K562 (cell line): ENCODE measurements at regions not wholly inside any gene's neighbourhood (a gene's known extent, or its start where the extent isn't known, plus 50 kb on each side); places are given as distances from the start of the nearest gene placed in this dataset.
A peak's percentile ranks its signal among the peaks of the same experiment; 100 is the strongest.

Source experiments
- ATAC-seq: fragments of 200-7000 bp; cut with Tn5 transposase; 3 replicates; pipeline ENCODE4 v1.9.1; 2020; ENCODE audit warnings: moderate library complexity
- BruUV-seq: library from RNA; stranded (reverse); fragments of 400-500 nt; replicated peaks from 2 replicates; lab custom pipeline; 2021; lab: Mats Ljungman, UMichigan
- CTCF ChIA-PET: fragments of 300-600 bp; formaldehyde crosslinking; extraction: SDS; loops from one replicate; lab custom pipeline; 2021; ENCODE audit warnings: low intra/inter-chr PET ratio; lab: Yijun Ruan, JAX
- POLR2A ChIA-PET: fragments of 300-600, 350-650 bp; sonication (Branson Sonifier 250); formaldehyde crosslinking; extraction: SDS; loops from one replicate; lab custom pipeline; 2021; ENCODE audit warnings: antibody characterized with exemption, inconsistent platforms; lab: Yijun Ruan, JAX
- DNase-seq, 4 experiments: peaks; one replicate each; pipeline versions ENCODE4 v3.0.0 to v3.0.0-alpha.2; 2011 to 2018; ENCODE audit warnings: low spot score in 3 of 4, mixed read lengths in 3 of 4; ENCODE audit errors: extremely low read depth in 1 of 4
- FAIRE-seq: peaks from 2 replicates; lab custom pipeline; 2011; peaks lifted over from hg19 to GRCh38; lab: Jason Lieb, UNC
- H2AFZ ChIP-seq: 2 replicates; pipeline ENCODE4 v1.6.0; 2011; ENCODE audit warnings: low read depth, low read length, control low read depth, inconsistent platforms
- H3K27ac ChIP-seq: fragments of 200-600 bp; 3 replicates; pipeline ENCODE4 v1.8.0; 2011; ENCODE audit warnings: low read depth, mild to moderate bottlenecking, control low read depth, inconsistent platforms, low read length, moderate library complexity, mixed read lengths; ENCODE audit errors: extremely low read depth
- H3K27me3 ChIP-seq, 2 experiments: fragments of 300-600 bp in 1 of 2; 2 replicates in 1 of 2; 3 replicates in 1 of 2; pipeline versions ENCODE4 v1.6.0 to v1.8.0; 2011; ENCODE audit warnings: inconsistent platforms in 2 of 2, low read length in 2 of 2, mild to moderate bottlenecking in 1 of 2, mixed read lengths in 1 of 2, moderate library complexity in 1 of 2; ENCODE audit not compliant: control insufficient read depth in 2 of 2, insufficient read depth in 2 of 2
- H3K36me3 ChIP-seq: fragments of 300-600 bp; 3 replicates; pipeline ENCODE4 v1.8.0; 2011; ENCODE audit warnings: mild to moderate bottlenecking, low read length, inconsistent platforms; ENCODE audit not compliant: control insufficient read depth, insufficient read depth
- H3K4me1 ChIP-seq, 2 experiments: fragments of 200-600 bp in 1 of 2; replicated peaks in 1 of 2; 2 replicates in 1 of 2; 3 replicates in 1 of 2; pipeline versions ENCODE4 v1.5.1 to v1.8.0; 2011; ENCODE audit warnings: inconsistent platforms in 2 of 2, low read length in 2 of 2, mild to moderate bottlenecking in 1 of 2, mixed read lengths in 1 of 2, moderate library complexity in 1 of 2; ENCODE audit not compliant: control insufficient read depth in 2 of 2, insufficient read depth in 2 of 2
- H3K4me2 ChIP-seq: 2 replicates; pipeline ENCODE4 v1.6.1; 2011; ENCODE audit warnings: low read length, control low read depth, inconsistent platforms, mixed read lengths; ENCODE audit not compliant: insufficient read depth
- H3K4me3 ChIP-seq: fragments of 200-600 bp; sonication (generic), shearing (Covaris generic); 2 replicates; pipeline ENCODE4 v1.5.1; 2016; ENCODE audit warnings: control low read depth, inconsistent platforms
- H3K79me2 ChIP-seq: fragments of 200-600 bp; 3 replicates; pipeline ENCODE4 v1.8.0; 2011; ENCODE audit warnings: low read length, inconsistent platforms; ENCODE audit not compliant: control insufficient read depth, insufficient read depth
- H3K9ac ChIP-seq, 2 experiments: 2 replicates each; pipeline versions ENCODE4 v1.6.0 to v1.6.1; 2011; ENCODE audit warnings: low read depth in 2 of 2, low read length in 2 of 2, control low read depth in 1 of 2, inconsistent platforms in 1 of 2, mild to moderate bottlenecking in 1 of 2, mixed read lengths in 1 of 2; ENCODE audit not compliant: insufficient read depth in 1 of 2
- H3K9me1 ChIP-seq: one replicate; pipeline ENCODE4 v1.6.0; 2011; ENCODE audit warnings: inconsistent platforms, mild to moderate bottlenecking, low read length, moderate library complexity; ENCODE audit not compliant: control insufficient read depth, insufficient read depth
- H3K9me3 ChIP-seq: replicated peaks from 2 replicates; pipeline ENCODE4 v1.5.1; 2011; ENCODE audit warnings: low read depth, low read length, inconsistent platforms; ENCODE audit not compliant: control insufficient read depth, insufficient read depth
- H4K20me1 ChIP-seq: replicated peaks from 2 replicates; pipeline ENCODE4 v1.6.1; 2011; ENCODE audit warnings: low read length, inconsistent platforms, mixed read lengths; ENCODE audit not compliant: control insufficient read depth, insufficient read depth
- ADNP ChIP-seq: fragments of 200-800 bp; sonication (Bioruptor generic); IDR thresholded peaks from 2 replicates; pipeline ENCODE4 v1.6.1; 2016; ENCODE audit warnings: missing genetic modification characterization, missing compliant biosample characterization
- FOSL1 ChIP-seq: fragments of 200-800 bp; sonication (Bioruptor generic); conservative IDR thresholded peaks from 2 replicates; pipeline ENCODE4 v1.6.1; 2016; ENCODE audit warnings: missing genetic modification characterization, missing compliant biosample characterization
- FOXP1 ChIP-seq: sonication (generic); formaldehyde crosslinking; IDR thresholded peaks from 2 replicates; pipeline ENCODE4 v1.8.0; 2022; ENCODE audit warnings: mild to moderate bottlenecking, missing genetic modification reagents
- GTF2A2 ChIP-seq: IDR thresholded peaks from 2 replicates; pipeline ENCODE4 v1.6.1; 2016; ENCODE audit warnings: mild to moderate bottlenecking, missing genetic modification characterization, missing compliant biosample characterization
- HOXB6 ChIP-seq: fragments of 250-450 bp; sonication (Bioruptor Pico); IDR thresholded peaks from 2 replicates; pipeline ENCODE4 v1.5.1; 2022; ENCODE audit warnings: mild to moderate bottlenecking, borderline replicate concordance
- MEIS2 ChIP-seq: fragments of 450-650 bp; IDR thresholded peaks from 2 replicates; pipeline ENCODE4 v1.6.1; 2014; ENCODE audit warnings: mild to moderate bottlenecking; ENCODE audit not compliant: partially characterized antibody
- MITF ChIP-seq: IDR thresholded peaks from 2 replicates; pipeline ENCODE4 v1.6.1; 2014; ENCODE audit warnings: antibody characterized with exemption
- NFE2L1 ChIP-seq: fragments of 450-650 bp; IDR thresholded peaks from 2 replicates; pipeline ENCODE4 v1.6.1; 2016; ENCODE audit warnings: missing genetic modification characterization, low read depth, mild to moderate bottlenecking, missing compliant biosample characterization, moderate library complexity, borderline replicate concordance
- PBX2 ChIP-seq, 2 experiments: IDR thresholded peaks in 1 of 2; conservative IDR thresholded peaks in 1 of 2; 2 replicates each; pipeline ENCODE4 v1.6.1; 2016; ENCODE audit warnings: low read depth in 2 of 2, mild to moderate bottlenecking in 1 of 2, missing compliant biosample characterization in 1 of 2, missing genetic modification characterization in 1 of 2, moderate library complexity in 1 of 2
- POLR2H ChIP-seq: IDR thresholded peaks from 2 replicates; pipeline ENCODE4 v1.6.1; 2016; ENCODE audit warnings: missing genetic modification characterization, low read depth, mild to moderate bottlenecking, control low read depth, missing compliant biosample characterization, moderate library complexity
- RBM14 ChIP-seq: fragments of 200-400 bp; formaldehyde crosslinking; IDR thresholded peaks from 2 replicates; pipeline ENCODE4 v1.6.1; 2018; ENCODE audit warnings: low read depth, mild to moderate bottlenecking, low read length, moderate library complexity, borderline replicate concordance; ENCODE audit not compliant: insufficient read depth
- TRIM28 ChIP-seq: fragments of 450-650 bp; IDR thresholded peaks from 2 replicates; pipeline ENCODE4 v1.6.1; 2017
- ZBTB1 ChIP-seq: sonication (generic); formaldehyde crosslinking; IDR thresholded peaks from 2 replicates; pipeline ENCODE4 v1.8.1; 2023; ENCODE audit warnings: missing genetic modification reagents, low read depth, mild to moderate bottlenecking, borderline replicate concordance
- ZBTB9 ChIP-seq: fragments of 450-650 bp; formaldehyde crosslinking; IDR thresholded peaks from 2 replicates; pipeline ENCODE4 v1.4.0; 2020; ENCODE audit warnings: mild to moderate bottlenecking, moderate library complexity
- WGBS: fragments of 100-300 bp; shearing (Covaris generic); methylation state at CpG from one replicate; pipeline ENCODE4 v1.1.6; 2016; ENCODE audit warnings: low coverage, mixed read lengths; ENCODE audit not compliant: insufficient coverage; ENCODE audit errors: missing lambda C conversion rate; 5-methylcytosine and 5-hydroxymethylcytosine counted together
- in situ Hi-C: fragments of 300-500 bp; cut with MboI; formaldehyde crosslinking; loops from 4 replicates; pipeline ENCODE4 v1.15.0; 2018; ENCODE audit warnings: inconsistent platforms, mixed read lengths
- intact Hi-C: fragments of 100-400 bp; cut with micrococcal nuclease; formaldehyde crosslinking; loops from 2 replicates; pipeline ENCODE4 v1.14.2; 2022

GRCh38 chr18:1003499-1003898 lies 98.8 kb downstream of the ADCYAP1 start (continued):
- TF ChIP-seq POLR2H (tag) (no peak), RBM14 (no peak), FOXP1 (CRISPR knock-in tag) (0 out of 2 replicates have a peak, but pooled peaks have one; percentile 56), MITF (no peak), ZBTB1 (CRISPR knock-in tag) (0 out of 2 replicates have a peak, but pooled peaks have one; percentile 37), TRIM28 (no peak), GTF2A2 (0 out of 2 replicates have a peak, but pooled peaks have one; percentile 25), ZBTB9 (CRISPR knock-in tag) (no peak)

GRCh38 chr18:1006304-1006703 lies 101.6 kb downstream of the ADCYAP1 start:
- WGBS, result 19% methylated on average over 3 of the region's 3 CpGs
- Histone ChIP-seq H3K27ac (no peak overlapping the region), H4K20me1 (peaks cover 10% of the 10 kb centered on the region; the same call in 1 of the 2 replicates), H2AFZ (no peak overlapping the region), H3K4me2 (no peak overlapping the region), H3K4me3 (no peak overlapping the region), H3K79me2 (no peaks in the 10 kb centered on the region), H3K27me3 (no peaks in the 10 kb centered on the region), H3K4me1 (peaks cover 0 to 27% of the 10 kb centered on the region in 2 experiments; a peak in 3 of 5 replicates), H3K9me3 (no peaks in the 10 kb centered on the region), H3K9ac (no peak overlapping the region), H3K9me1 (no peaks in the 10 kb centered on the region), H3K36me3 (no peaks in the 10 kb centered on the region)
- no TSS peak for BruUV-seq
- ChIA-PET CTCF (no interaction called here), POLR2A (no interaction called here)
- ATAC-seq (peak; percentile 72), FAIRE-seq (no peak), DNase-seq (peak in 1 of 4 experiments; percentile 40)
- intact Hi-C loops, result loop anchor here (1.0 kb wide), 1 partner anchor 56 kb away; no protein-coding TSS in a partner anchor
- in situ Hi-C loops, result no loop called here
- TF ChIP-seq HOXB6, result no peak
- TF ChIP-seq MEIS2, result peak; percentile 40
- TF ChIP-seq PBX2 (CRISPR knock-in tag; IDR thresholded peaks at IDR 0.05; ENCODE audit: low read depth), result no peak
- peak; percentile 51; the same call in 1 of the 2 replicates for TF ChIP-seq PBX2 (tag; conservative IDR thresholded peaks at IDR 0.05; ENCODE audit: low read depth)
- no peak for TF ChIP-seq NFE2L1 (tag)
- TF ChIP-seq FOSL1 (tag), result peak; percentile 11; the same call in 1 of the 2 replicates
- TF ChIP-seq ADNP (tag), result no peak
